Panc1 (cell line): ENCODE measurements at regions not wholly inside any gene's neighbourhood (a gene's known extent, or its start where the extent isn't known, plus 50 kb on each side); places are given as distances from the start of the nearest gene placed in this dataset.

Source experiments
- ATAC-seq: fragments of 200-7000 bp; cut with Tn5 transposase; 2 replicates; pipeline ENCODE4 v1.9.1; 2020; ENCODE audit warnings: mild to moderate bottlenecking, moderate library complexity
- BruUV-seq: library from RNA; stranded (reverse); fragments of 400-500 nt; replicated peaks from 2 replicates; lab custom pipeline; 2021; lab: Mats Ljungman, UMichigan
- CTCF ChIA-PET: fragments of 300-600 bp; sonication (Branson Sonifier 250); formaldehyde crosslinking; loops from one replicate; lab custom pipeline; 2022; ENCODE audit warnings: antibody characterized with exemption; lab: Charles Lee
- POLR2A ChIA-PET: fragments of 300-600 bp; sonication (Branson Sonifier 250); formaldehyde crosslinking; loops from one replicate; lab custom pipeline; 2022; ENCODE audit warnings: antibody characterized with exemption; lab: Charles Lee
- DNase-seq: peaks from one replicate; pipeline ENCODE4 v3.0.0-alpha.2; 2010; ENCODE audit warnings: low read depth, low spot score
- H3K27ac ChIP-seq: 2 replicates; pipeline ENCODE4 v1.5.1; 2011; ENCODE audit warnings: mild to moderate bottlenecking, low read length, inconsistent platforms
- H3K27me3 ChIP-seq: fragments of 200-500 bp; sonication (Bioruptor generic); 2 replicates; pipeline ENCODE4 v1.6.0; 2014; ENCODE audit warnings: low read length, inconsistent platforms; ENCODE audit not compliant: control insufficient read depth, insufficient read depth
- H3K36me3 ChIP-seq: fragments of 200-500 bp; sonication (Bioruptor generic); 2 replicates; pipeline ENCODE4 v1.5.1; 2014; ENCODE audit warnings: inconsistent platforms, mild to moderate bottlenecking, low read length, moderate library complexity; ENCODE audit not compliant: control insufficient read depth, insufficient read depth
- H3K4me1 ChIP-seq: 2 replicates; pipeline ENCODE4 v1.5.1; 2011; ENCODE audit warnings: inconsistent platforms, mild to moderate bottlenecking, low read length, moderate library complexity; ENCODE audit not compliant: control insufficient read depth, insufficient read depth
- H3K4me3 ChIP-seq, 2 experiments: 2 replicates each; pipeline ENCODE4 v1.5.1; 2011 to 2012; ENCODE audit warnings: low read depth in 2 of 2, low read length in 2 of 2, mild to moderate bottlenecking in 2 of 2, inconsistent platforms in 1 of 2, moderate library complexity in 1 of 2
- H3K9me3 ChIP-seq: fragments of 200-500 bp; sonication (Bioruptor generic); 2 replicates; pipeline ENCODE4 v1.5.1; 2014; ENCODE audit warnings: low read depth, mild to moderate bottlenecking, inconsistent platforms, low read length, moderate library complexity; ENCODE audit not compliant: control insufficient read depth, insufficient read depth
- POLR2AphosphoS5 ChIP-seq: IDR thresholded peaks from 2 replicates; pipeline ENCODE4 v1.6.1; 2012; ENCODE audit warnings: mild to moderate bottlenecking, low read depth, low read length, moderate library complexity
- SIN3A ChIP-seq: IDR thresholded peaks from 2 replicates; pipeline ENCODE4 v1.6.1; 2012; ENCODE audit warnings: low read depth, mild to moderate bottlenecking, low read length, moderate library complexity, borderline replicate concordance; ENCODE audit not compliant: insufficient read depth
- TCF7L2 ChIP-seq: IDR thresholded peaks from 2 replicates; pipeline ENCODE4 v1.6.1; 2011; ENCODE audit warnings: mild to moderate bottlenecking, low read depth, low read length, inconsistent platforms
- in situ Hi-C: cut with HindIII; loops from 2 replicates; pipeline ENCODE4 v1.10.0; 2016; ENCODE audit warnings: low sequenced_read_pairs, low pct_unique_long_range_greater_than_20kb
- intact Hi-C: fragments of 100-400 bp; cut with micrococcal nuclease; formaldehyde crosslinking; loops from one replicate; pipeline ENCODE4 v1.10.0; 2022; ENCODE audit not compliant: unreplicated experiment
- TF ChIP-seq, protein P1 (sequence below), 2 experiments: IDR thresholded peaks; 2 replicates each; pipeline ENCODE4 v1.6.1; 2011 to 2012; ENCODE audit warnings: low read depth in 2 of 2, control low read depth in 1 of 2, low read length in 1 of 2, mild to moderate bottlenecking in 1 of 2, moderate library complexity in 1 of 2; ENCODE audit not compliant: insufficient read depth in 1 of 2
- TF ChIP-seq, protein P2 (sequence below): fragments of 450-650 bp; IDR thresholded peaks from 2 replicates; pipeline ENCODE4 v1.5.1; 2017; ENCODE audit warnings: mild to moderate bottlenecking

DNA sequence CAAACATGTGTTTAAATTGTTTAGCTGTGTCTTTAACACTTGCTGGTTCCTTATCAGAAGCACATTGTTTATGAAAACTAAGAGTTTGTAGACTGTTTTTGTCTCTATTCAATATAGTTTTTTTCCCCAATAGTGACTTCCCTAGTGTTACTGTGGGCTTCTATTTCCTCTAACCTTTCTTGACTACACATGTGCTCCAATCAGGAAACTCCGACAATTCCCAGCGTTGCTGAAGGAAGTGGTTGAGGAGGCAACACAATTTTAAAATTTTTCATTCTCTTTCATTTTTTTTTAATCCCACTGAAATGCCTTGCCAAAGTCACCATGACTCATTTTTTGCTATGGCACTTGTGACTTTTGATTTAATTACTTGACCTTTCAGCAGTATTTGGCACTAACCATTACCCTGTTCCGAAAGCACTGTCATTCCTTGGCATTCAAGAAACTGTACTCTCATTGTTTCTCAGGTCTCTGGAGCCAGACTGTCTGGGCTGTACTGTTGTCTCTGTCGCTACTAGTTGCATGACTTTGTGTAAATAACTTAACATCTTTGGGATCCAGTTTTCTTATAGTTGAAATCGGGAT, 67.6 kb upstream of the FREM3 start:
- no peaks in the 10 kb centered on the region for H3K9me3 ChIP-seq
- no peak overlapping the region for H3K27ac ChIP-seq
- H3K4me3 ChIP-seq: no peak overlapping the region
- no peaks in the 10 kb centered on the region for H3K4me1 ChIP-seq
- POLR2A ChIA-PET: no interaction called here
- no peak for TF ChIP-seq POLR2AphosphoS5
- no peak for TF ChIP-seq SIN3A
- TF ChIP-seq, protein P1, sequence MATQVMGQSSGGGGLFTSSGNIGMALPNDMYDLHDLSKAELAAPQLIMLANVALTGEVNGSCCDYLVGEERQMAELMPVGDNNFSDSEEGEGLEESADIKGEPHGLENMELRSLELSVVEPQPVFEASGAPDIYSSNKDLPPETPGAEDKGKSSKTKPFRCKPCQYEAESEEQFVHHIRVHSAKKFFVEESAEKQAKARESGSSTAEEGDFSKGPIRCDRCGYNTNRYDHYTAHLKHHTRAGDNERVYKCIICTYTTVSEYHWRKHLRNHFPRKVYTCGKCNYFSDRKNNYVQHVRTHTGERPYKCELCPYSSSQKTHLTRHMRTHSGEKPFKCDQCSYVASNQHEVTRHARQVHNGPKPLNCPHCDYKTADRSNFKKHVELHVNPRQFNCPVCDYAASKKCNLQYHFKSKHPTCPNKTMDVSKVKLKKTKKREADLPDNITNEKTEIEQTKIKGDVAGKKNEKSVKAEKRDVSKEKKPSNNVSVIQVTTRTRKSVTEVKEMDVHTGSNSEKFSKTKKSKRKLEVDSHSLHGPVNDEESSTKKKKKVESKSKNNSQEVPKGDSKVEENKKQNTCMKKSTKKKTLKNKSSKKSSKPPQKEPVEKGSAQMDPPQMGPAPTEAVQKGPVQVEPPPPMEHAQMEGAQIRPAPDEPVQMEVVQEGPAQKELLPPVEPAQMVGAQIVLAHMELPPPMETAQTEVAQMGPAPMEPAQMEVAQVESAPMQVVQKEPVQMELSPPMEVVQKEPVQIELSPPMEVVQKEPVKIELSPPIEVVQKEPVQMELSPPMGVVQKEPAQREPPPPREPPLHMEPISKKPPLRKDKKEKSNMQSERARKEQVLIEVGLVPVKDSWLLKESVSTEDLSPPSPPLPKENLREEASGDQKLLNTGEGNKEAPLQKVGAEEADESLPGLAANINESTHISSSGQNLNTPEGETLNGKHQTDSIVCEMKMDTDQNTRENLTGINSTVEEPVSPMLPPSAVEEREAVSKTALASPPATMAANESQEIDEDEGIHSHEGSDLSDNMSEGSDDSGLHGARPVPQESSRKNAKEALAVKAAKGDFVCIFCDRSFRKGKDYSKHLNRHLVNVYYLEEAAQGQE (IDR thresholded peaks at IDR 0.05; ENCODE audit: insufficient read depth in 1 of 2, low read depth in 2 of 2, low read length in 1 of 2): no peak
- TF ChIP-seq, protein P2, sequence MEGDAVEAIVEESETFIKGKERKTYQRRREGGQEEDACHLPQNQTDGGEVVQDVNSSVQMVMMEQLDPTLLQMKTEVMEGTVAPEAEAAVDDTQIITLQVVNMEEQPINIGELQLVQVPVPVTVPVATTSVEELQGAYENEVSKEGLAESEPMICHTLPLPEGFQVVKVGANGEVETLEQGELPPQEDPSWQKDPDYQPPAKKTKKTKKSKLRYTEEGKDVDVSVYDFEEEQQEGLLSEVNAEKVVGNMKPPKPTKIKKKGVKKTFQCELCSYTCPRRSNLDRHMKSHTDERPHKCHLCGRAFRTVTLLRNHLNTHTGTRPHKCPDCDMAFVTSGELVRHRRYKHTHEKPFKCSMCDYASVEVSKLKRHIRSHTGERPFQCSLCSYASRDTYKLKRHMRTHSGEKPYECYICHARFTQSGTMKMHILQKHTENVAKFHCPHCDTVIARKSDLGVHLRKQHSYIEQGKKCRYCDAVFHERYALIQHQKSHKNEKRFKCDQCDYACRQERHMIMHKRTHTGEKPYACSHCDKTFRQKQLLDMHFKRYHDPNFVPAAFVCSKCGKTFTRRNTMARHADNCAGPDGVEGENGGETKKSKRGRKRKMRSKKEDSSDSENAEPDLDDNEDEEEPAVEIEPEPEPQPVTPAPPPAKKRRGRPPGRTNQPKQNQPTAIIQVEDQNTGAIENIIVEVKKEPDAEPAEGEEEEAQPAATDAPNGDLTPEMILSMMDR: no peak
- TF ChIP-seq TCF7L2: no peak
- in situ Hi-C loops (no loop called here), intact Hi-C loops (no loop called here)
- BruUV-seq: no TSS peak
- H3K27me3 ChIP-seq: no peaks in the 10 kb centered on the region
- ATAC-seq (no peak), DNase-seq (no peak)
- CTCF ChIA-PET: no interaction called here
- H3K36me3 ChIP-seq: no peaks in the 10 kb centered on the region

DNA sequence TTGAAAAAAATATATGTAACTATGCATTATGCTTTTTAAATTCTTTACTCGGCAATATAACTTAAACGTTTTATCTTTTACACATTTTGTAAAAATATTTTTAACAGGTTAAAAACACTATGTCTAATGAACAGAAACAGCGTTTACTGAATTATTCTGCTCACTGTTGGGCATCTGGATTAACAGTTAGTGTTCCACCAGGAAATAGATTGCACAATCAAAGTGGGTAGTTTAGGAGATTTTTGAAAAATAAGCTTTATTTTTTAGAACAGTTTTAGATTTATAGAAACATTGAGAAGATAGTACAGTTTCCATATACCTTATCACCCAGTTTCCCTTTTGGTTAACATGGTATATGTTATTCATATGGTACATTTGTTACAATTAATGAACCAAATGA, 63.1 kb upstream of the FREM3 start:
- H3K27me3 ChIP-seq: no peaks in the 10 kb centered on the region
- POLR2A ChIA-PET: interaction anchor here (0.6 kb wide), 1 partner anchor 28 kb away, joined by 3 read pairs; no protein-coding TSS in a partner anchor
- ATAC-seq (no peak), DNase-seq (no peak)
- H3K36me3 ChIP-seq: no peaks in the 10 kb centered on the region
- intact Hi-C loops: no loop called here
- H3K4me3 ChIP-seq: no peak overlapping the region
- no peaks in the 10 kb centered on the region for H3K4me1 ChIP-seq
- TF ChIP-seq POLR2AphosphoS5 (no peak), TCF7L2 (no peak), SIN3A (no peak)
- TF ChIP-seq, protein P1 (IDR thresholded peaks at IDR 0.05; ENCODE audit: insufficient read depth in 1 of 2, low read depth in 2 of 2, low read length in 1 of 2): no peak
- TF ChIP-seq, protein P2: no peak
- H3K9me3 ChIP-seq: no peaks in the 10 kb centered on the region
- H3K27ac ChIP-seq: no peak overlapping the region
- CTCF ChIA-PET: no interaction called here
- in situ Hi-C loops: no loop called here
- no TSS peak for BruUV-seq
